ENCODE measurements at regions not wholly inside any gene's neighbourhood (a gene's known extent, or its start where the extent isn't known, plus 50 kb on each side); places are given as distances from the start of the nearest gene placed in this dataset.
"Not testable (repeated sequence)": the region's sequence is repeated elsewhere in the genome, so short reads cannot be mapped to it uniquely, and the experiment has no call there.

- no peak for DNase-seq (ENCODE audit: low spot score)
- TF ChIP-seq, protein P1, sequence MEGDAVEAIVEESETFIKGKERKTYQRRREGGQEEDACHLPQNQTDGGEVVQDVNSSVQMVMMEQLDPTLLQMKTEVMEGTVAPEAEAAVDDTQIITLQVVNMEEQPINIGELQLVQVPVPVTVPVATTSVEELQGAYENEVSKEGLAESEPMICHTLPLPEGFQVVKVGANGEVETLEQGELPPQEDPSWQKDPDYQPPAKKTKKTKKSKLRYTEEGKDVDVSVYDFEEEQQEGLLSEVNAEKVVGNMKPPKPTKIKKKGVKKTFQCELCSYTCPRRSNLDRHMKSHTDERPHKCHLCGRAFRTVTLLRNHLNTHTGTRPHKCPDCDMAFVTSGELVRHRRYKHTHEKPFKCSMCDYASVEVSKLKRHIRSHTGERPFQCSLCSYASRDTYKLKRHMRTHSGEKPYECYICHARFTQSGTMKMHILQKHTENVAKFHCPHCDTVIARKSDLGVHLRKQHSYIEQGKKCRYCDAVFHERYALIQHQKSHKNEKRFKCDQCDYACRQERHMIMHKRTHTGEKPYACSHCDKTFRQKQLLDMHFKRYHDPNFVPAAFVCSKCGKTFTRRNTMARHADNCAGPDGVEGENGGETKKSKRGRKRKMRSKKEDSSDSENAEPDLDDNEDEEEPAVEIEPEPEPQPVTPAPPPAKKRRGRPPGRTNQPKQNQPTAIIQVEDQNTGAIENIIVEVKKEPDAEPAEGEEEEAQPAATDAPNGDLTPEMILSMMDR (IDR thresholded peaks at IDR 0.05; ENCODE audit: extremely low read depth, missing control alignments) = no peak
Observed at GRCh38 chr13:53101883-53102282, 73.3 kb downstream of the OLFM4 start.

GRCh38 chr13:53104136-53104535 lies 75.5 kb downstream of the OLFM4 start:
- DNase-seq (ENCODE audit: low spot score) = no peak
- TF ChIP-seq, protein P1 (IDR thresholded peaks at IDR 0.05; ENCODE audit: extremely low read depth, missing control alignments) = no peak

DNA sequence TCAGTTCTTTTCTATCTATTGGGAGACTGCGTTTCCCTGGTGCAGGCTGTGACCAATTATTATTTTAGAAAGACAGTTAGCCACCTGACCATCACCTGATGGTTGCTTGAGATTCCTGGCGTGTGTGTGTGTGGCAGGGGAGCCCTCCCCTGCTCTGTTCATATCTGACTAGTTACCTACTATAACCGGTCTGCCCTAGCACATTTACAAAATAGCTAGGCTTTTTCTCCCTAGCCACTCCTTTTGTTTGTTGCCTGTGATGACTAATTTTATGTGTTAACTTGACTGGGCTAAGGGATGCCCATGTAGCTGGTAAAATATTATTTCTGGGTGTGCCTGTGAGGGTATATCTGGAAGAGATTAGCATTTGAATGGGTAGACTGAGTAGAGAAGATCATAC lies 76.9 kb downstream of the OLFM4 start:
- TF ChIP-seq, protein P1 (IDR thresholded peaks at IDR 0.05; ENCODE audit: extremely low read depth, missing control alignments) = no peak
- DNase-seq (ENCODE audit: low spot score) = no peak

- TF ChIP-seq, protein P1 (IDR thresholded peaks at IDR 0.05; ENCODE audit: extremely low read depth, missing control alignments) = no peak
- no peak for DNase-seq (ENCODE audit: low spot score)
Observed at GRCh38 chr13:53105890-53106289, 77.3 kb downstream of the OLFM4 start.

DNA sequence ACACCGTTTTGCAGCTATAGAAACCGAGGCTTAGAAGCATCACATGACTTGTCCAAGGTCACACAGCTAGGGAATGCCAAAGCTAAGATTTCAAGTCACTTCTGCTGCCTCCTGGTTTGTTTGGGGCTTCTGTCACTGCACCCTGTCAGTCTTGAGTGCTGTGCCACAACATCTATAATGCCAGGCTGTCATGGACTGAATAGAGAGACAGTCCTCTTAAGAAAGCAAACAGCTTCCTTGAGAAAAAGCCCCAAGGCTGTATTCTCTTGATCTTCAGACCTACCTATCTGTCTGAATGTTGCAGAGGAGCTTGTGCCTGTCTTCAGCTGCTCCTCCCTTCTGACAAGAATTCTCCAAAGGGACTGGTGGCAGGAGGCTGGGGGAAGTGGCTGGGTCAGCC lies 81.6 kb downstream of the OLFM4 start:
- TF ChIP-seq, protein P1 (IDR thresholded peaks at IDR 0.05; ENCODE audit: extremely low read depth, missing control alignments) = no peak
- DNase-seq (ENCODE audit: low spot score) = no peak

- DNase-seq (ENCODE audit: low spot score) = no peak
- TF ChIP-seq, protein P1 (IDR thresholded peaks at IDR 0.05; ENCODE audit: extremely low read depth, missing control alignments) = no peak
Observed at GRCh38 chr13:53110614-53111013, 82.0 kb downstream of the OLFM4 start.

- DNase-seq (ENCODE audit: low spot score) = no peak
- TF ChIP-seq, protein P1 (IDR thresholded peaks at IDR 0.05; ENCODE audit: extremely low read depth, missing control alignments) = no peak
Observed at GRCh38 chr13:53112522-53112921, 83.9 kb downstream of the OLFM4 start.

DNA sequence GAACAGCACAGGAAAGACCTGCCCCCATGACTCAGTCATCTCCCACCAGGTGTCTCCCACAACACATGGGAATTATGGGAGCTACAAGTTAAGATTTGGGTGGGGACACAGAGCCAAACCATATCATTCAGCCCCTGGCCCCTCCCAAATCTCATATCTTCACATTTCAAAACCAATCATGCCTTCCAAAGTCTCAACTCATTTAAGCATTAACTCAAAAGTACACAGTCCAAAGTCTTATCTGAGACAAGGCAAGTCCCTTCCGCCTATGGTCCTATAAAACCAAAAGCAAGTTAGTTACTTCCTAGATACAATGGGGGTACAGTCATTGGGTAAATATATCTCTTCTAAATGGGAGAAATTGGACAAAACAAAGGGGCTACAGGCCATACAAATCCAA lies 88.4 kb downstream of the OLFM4 start:
- not testable (repeated sequence) for DNase-seq (ENCODE audit: low spot score)
